Astrocyte (in vitro differentiated cells and primary cell): ENCODE measurements at regions not wholly inside any gene's neighbourhood (a gene's known extent, or its start where the extent isn't known, plus 50 kb on each side); places are given as distances from the start of the nearest gene placed in this dataset.

Experiments used
- EZH2 ChIP-seq: IDR thresholded peaks from 2 replicates; pipeline ENCODE4 v1.6.1; 2012; ENCODE audit warnings: mild to moderate bottlenecking, low read length, inconsistent platforms; ENCODE audit not compliant: insufficient read depth
- TF ChIP-seq, protein P1 (sequence below): IDR thresholded peaks from 2 replicates; pipeline ENCODE4 v1.5.1; 2011; ENCODE audit warnings: low read depth, mild to moderate bottlenecking, inconsistent platforms, low read length, moderate library complexity; ENCODE audit not compliant: insufficient read depth

DNA sequence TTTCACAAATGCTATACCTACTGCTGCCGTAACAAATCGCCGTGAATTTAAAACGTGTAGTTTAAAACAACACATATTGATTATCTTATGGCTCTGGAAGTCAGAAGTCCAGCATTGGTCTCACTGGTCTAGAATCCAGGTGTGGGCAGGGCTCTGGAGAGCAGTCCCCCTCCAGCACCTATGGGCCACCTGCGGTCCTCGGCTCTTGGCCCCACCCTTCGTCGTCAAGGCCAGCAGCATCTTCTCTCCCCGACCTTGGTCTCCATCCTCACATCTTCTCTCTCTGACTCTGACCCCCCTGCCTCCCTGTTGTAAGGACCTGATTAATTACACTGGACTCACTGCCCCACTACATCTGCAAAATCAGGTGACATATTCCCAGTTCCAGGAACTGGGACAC is 106.4 kb upstream of the COL5A1 start:
- TF ChIP-seq, protein P1, sequence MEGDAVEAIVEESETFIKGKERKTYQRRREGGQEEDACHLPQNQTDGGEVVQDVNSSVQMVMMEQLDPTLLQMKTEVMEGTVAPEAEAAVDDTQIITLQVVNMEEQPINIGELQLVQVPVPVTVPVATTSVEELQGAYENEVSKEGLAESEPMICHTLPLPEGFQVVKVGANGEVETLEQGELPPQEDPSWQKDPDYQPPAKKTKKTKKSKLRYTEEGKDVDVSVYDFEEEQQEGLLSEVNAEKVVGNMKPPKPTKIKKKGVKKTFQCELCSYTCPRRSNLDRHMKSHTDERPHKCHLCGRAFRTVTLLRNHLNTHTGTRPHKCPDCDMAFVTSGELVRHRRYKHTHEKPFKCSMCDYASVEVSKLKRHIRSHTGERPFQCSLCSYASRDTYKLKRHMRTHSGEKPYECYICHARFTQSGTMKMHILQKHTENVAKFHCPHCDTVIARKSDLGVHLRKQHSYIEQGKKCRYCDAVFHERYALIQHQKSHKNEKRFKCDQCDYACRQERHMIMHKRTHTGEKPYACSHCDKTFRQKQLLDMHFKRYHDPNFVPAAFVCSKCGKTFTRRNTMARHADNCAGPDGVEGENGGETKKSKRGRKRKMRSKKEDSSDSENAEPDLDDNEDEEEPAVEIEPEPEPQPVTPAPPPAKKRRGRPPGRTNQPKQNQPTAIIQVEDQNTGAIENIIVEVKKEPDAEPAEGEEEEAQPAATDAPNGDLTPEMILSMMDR: no peak
- no peak for TF ChIP-seq EZH2
